BE2C (cell line): ENCODE measurements at regions not wholly inside any gene's neighbourhood (a gene's known extent, or its start where the extent isn't known, plus 50 kb on each side); places are given as distances from the start of the nearest gene placed in this dataset.
A peak's percentile ranks its signal among the peaks of the same experiment; 100 is the strongest.

Experiments used
- DNase-seq: peaks from one replicate; pipeline ENCODE4 v3.0.0-alpha.2; 2020
- H3K27me3 ChIP-seq: fragments of 250-450 bp; sonication (Bioruptor Pico); 2 replicates; pipeline ENCODE4 v1.5.1; 2020; ENCODE audit warnings: mild to moderate bottlenecking
- H3K36me3 ChIP-seq: fragments of 250-450 bp; sonication (Bioruptor Pico); 2 replicates; pipeline ENCODE4 v1.5.1; 2020; ENCODE audit warnings: mild to moderate bottlenecking
- H3K4me1 ChIP-seq: fragments of 250-450 bp; sonication (Bioruptor Pico); 2 replicates; pipeline ENCODE4 v1.5.1; 2020
- H3K4me3 ChIP-seq: 2 replicates; pipeline ENCODE4 v1.5.1; 2011; ENCODE audit warnings: low read depth, low read length
- H3K9me3 ChIP-seq: fragments of 250-450 bp; sonication (Bioruptor Pico); 2 replicates; pipeline ENCODE4 v1.5.1; 2020
- TF ChIP-seq, protein P1 (sequence below): IDR thresholded peaks from 2 replicates; pipeline ENCODE4 v1.5.1; 2012; ENCODE audit warnings: mild to moderate bottlenecking, low read depth, low read length

DNA sequence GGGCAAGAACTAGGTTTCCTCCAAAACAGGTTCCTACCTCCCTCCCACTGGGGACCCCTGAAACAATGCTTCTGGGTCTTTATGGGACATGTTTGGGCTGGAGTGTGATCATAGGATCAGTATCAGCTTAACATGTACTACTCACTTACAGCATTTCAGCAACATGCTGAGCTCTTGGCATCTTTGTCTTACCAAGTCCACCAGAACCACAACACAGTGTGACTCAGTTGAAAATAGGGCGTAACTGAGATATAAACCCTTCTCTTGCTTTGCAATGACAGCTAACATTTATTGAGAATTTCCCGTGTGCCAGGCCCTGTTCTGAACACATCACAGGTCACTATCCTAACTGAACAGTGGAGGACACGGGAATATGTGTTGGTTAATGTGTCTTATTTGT is 218.5 kb upstream of the LNX1 start:
- Histone ChIP-seq H3K4me1 (no peaks in the 10 kb centered on the region), H3K27me3 (no peaks in the 10 kb centered on the region), H3K9me3 (no peaks in the 10 kb centered on the region), H3K4me3 (no peak overlapping the region), H3K36me3 (no peaks in the 10 kb centered on the region)
- no peak for DNase-seq
- TF ChIP-seq, protein P1, sequence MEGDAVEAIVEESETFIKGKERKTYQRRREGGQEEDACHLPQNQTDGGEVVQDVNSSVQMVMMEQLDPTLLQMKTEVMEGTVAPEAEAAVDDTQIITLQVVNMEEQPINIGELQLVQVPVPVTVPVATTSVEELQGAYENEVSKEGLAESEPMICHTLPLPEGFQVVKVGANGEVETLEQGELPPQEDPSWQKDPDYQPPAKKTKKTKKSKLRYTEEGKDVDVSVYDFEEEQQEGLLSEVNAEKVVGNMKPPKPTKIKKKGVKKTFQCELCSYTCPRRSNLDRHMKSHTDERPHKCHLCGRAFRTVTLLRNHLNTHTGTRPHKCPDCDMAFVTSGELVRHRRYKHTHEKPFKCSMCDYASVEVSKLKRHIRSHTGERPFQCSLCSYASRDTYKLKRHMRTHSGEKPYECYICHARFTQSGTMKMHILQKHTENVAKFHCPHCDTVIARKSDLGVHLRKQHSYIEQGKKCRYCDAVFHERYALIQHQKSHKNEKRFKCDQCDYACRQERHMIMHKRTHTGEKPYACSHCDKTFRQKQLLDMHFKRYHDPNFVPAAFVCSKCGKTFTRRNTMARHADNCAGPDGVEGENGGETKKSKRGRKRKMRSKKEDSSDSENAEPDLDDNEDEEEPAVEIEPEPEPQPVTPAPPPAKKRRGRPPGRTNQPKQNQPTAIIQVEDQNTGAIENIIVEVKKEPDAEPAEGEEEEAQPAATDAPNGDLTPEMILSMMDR = no peak

DNA sequence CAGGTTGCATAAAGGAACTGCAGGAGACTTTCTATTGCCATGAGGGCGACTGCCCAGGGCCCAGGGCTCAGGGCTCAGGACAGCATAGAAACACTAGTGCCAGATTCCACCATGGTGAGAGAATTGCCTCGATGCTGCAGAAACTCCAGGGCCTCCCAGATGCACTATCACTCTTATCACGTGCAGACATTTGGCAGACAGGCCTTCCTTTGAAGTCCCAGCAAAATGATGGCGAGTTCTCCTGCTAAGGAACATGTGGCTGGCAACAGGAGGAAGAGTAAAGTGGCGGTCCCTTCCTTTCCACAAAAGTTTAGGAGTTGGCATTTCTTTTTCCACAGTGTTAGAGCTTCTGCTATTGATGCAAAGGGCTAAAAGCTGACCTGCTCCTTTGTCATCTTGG is 214.0 kb upstream of the LNX1 start:
- Histone ChIP-seq H3K4me3 (no peak overlapping the region), H3K4me1 (no peaks in the 10 kb centered on the region), H3K9me3 (no peaks in the 10 kb centered on the region), H3K36me3 (no peaks in the 10 kb centered on the region), H3K27me3 (no peaks in the 10 kb centered on the region)
- TF ChIP-seq, protein P1 = no peak
- DNase-seq = no peak

DNA sequence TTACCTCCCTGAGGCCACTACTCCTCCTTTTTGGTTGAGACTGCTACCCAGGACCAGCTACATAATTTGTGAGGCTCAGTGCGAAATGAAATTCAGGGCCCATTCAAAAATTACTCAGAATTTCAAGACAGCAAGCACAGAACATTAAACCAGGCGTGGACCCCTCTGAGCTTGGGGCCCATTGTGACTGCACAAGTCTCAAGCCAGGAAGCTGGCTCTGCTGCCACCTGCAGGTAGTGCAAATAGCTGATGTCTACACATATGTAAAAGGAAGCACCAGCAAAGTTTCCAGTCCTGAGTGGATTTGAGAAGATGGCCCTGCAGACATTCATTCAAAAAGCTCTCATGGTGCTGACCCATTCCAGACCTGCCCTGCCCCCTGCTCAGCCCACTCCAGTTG is 213.4 kb upstream of the LNX1 start:
- H3K9me3 ChIP-seq = no peaks in the 10 kb centered on the region
- peak; percentile 40 for DNase-seq
- H3K27me3 ChIP-seq = no peaks in the 10 kb centered on the region
- TF ChIP-seq, protein P1 = peak; percentile 53
- no peaks in the 10 kb centered on the region for H3K36me3 ChIP-seq
- H3K4me3 ChIP-seq = no peak overlapping the region
- H3K4me1 ChIP-seq = no peaks in the 10 kb centered on the region

DNA sequence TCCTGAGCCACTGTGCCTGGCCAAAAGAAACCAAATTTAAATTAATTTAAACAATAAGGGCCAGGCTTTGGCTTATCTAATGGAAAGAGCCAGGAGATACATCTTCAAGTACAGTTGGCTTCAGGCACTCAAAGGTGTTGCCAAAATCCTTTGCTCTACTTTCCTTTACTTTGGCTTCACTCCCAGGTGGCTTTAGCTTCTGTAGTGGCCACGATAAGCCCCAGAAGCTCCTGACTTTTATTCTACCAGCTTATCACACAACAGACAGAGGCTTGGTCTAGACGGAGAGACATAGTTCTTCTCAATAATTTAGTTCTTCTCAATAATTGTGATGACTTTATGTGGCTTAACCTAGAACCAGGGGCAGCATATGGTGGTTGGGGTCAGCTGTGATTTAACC is 211.2 kb upstream of the LNX1 start:
- Histone ChIP-seq H3K4me3 (no peak overlapping the region), H3K27me3 (no peaks in the 10 kb centered on the region), H3K4me1 (no peaks in the 10 kb centered on the region), H3K9me3 (no peaks in the 10 kb centered on the region), H3K36me3 (no peaks in the 10 kb centered on the region)
- no peak for DNase-seq
- TF ChIP-seq, protein P1 = no peak

DNA sequence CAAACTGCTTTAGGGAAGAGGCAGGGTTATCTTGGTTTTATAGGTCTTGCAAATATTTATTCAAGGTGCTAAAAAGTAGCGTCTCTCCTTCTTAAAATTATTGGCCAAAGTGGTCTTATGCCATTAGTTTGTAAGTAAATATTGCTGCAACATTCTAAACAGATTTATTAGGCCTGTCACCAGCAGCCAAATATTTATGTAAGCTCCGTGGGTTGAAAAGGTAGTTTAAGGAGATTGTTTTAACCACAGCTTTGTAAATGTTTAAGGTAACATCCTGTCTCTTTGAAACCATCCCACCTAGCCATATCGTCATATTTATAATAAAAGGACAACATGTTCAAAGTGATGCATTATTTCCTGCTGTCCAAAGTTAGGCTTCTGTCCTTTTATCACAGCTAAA is 210.1 kb upstream of the LNX1 start:
- H3K4me1 ChIP-seq = no peaks in the 10 kb centered on the region
- no peak for DNase-seq
- H3K36me3 ChIP-seq = no peaks in the 10 kb centered on the region

DNA sequence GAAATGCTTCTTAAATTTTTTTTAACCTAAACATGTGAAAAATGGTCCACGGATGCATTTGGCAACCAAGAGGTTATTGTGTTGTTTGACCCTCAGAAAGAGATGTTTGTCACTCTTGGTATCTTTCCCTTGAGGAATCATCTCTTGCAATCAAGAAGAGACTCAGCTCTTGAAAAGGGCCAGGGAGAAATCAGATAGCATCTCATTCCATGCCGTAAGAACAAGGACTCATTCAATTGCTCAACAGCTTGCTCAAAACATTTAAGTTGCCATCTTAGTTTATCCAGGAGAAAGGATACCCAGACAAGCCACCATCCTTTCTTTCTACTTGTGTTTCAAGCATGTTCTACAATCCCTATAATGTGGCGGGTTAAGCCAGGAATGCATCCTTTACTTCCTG is 209.5 kb upstream of the LNX1 start:
- no peak for DNase-seq
- Histone ChIP-seq H3K36me3 (no peaks in the 10 kb centered on the region), H3K9me3 (no peaks in the 10 kb centered on the region), H3K4me1 (no peaks in the 10 kb centered on the region), H3K4me3 (no peak overlapping the region), H3K27me3 (no peaks in the 10 kb centered on the region)
- TF ChIP-seq, protein P1 = no peak

More for the DNA sequence above, 210.1 kb upstream of the LNX1 start:
- Histone ChIP-seq H3K27me3 (no peaks in the 10 kb centered on the region), H3K4me3 (no peak overlapping the region), H3K9me3 (no peaks in the 10 kb centered on the region)
- TF ChIP-seq, protein P1 = no peak
